Thyroid gland (tissue), 4 donors: ENCODE measurements at regions not wholly inside any gene's neighbourhood (a gene's known extent, or its start where the extent isn't known, plus 50 kb on each side); places are given as distances from the start of the nearest gene placed in this dataset.

ENCODE experiments used
- DNase-seq, 2 donors: peaks; one replicate each; pipeline ENCODE4 v3.0.0-alpha.2; 2019
- H3K27ac ChIP-seq, 3 donors: fragments of 200-600 bp; sonication (generic); 1 replicate in 2 of 3; 2 replicates in 1 of 3; pipeline ENCODE4 v1.5.1; 2016 to 2019; ENCODE audit warnings: mild to moderate bottlenecking in 1 of 3, moderate library complexity in 1 of 3
- H3K27me3 ChIP-seq: fragments of 200-600 bp; sonication (generic); one replicate; pipeline ENCODE4 v1.5.1; 2019
- H3K36me3 ChIP-seq, 2 donors: fragments of 200-600 bp; sonication (generic); one replicate each; pipeline ENCODE4 v1.5.1; 2016 to 2019
- H3K4me1 ChIP-seq, 2 donors: fragments of 200-600 bp; sonication (generic); one replicate each; pipeline ENCODE4 v1.5.1; 2017 to 2019
- H3K4me3 ChIP-seq, 3 donors: fragments of 200-600 bp; sonication (generic); replicated peaks in 1 of 3; 1 replicate in 2 of 3; 2 replicates in 1 of 3; pipeline ENCODE4 v1.5.1; 2016; ENCODE audit warnings: mild to moderate bottlenecking in 1 of 3
- H3K9me3 ChIP-seq: fragments of 200-600 bp; sonication (generic); one replicate; pipeline ENCODE4 v1.5.1; 2017
- CTCF ChIP-seq, 6 experiments: fragments of 200-600 bp in 3 of 6; fragments of 450-650 bp in 3 of 6; sonication (generic) in 3 of 6; IDR thresholded peaks; one replicate each; pipeline ENCODE4 v1.5.1; 2016 to 2019; ENCODE audit warnings: antibody characterized with exemption in 6 of 6, mild to moderate bottlenecking in 2 of 6, inconsistent platforms in 1 of 6, moderate library complexity in 1 of 6
- POLR2A ChIP-seq, 2 donors: fragments of 450-650 bp; IDR thresholded peaks; one replicate each; pipeline ENCODE4 v1.6.1; 2017; ENCODE audit warnings: antibody characterized with exemption in 2 of 2, mild to moderate bottlenecking in 2 of 2, moderate library complexity in 1 of 2
- WGBS, 2 donors: methylation state at CpG; one replicate each; pipeline ENCODE4 v1.1.5; 2017; 5-methylcytosine and 5-hydroxymethylcytosine counted together
- intact Hi-C: fragments of 100-400 bp; cut with DNase I; formaldehyde crosslinking; loops from one replicate; pipeline ENCODE4 v1.15.1; 2023

GRCh38 chr13:110985541-110985940, 70.7 kb upstream of the ANKRD10 start:
- TF ChIP-seq POLR2A (IDR thresholded peaks at IDR 0.05) (no peak), CTCF (IDR thresholded peaks at IDR 0.05) (no peak)
- Histone ChIP-seq H3K4me1 (no peaks in the 10 kb centered on the region), H3K27ac (no peak overlapping the region), H3K36me3 (no peaks in the 10 kb centered on the region), H3K9me3 (no peaks in the 10 kb centered on the region), H3K4me3 (no peak overlapping the region), H3K27me3 (no peaks in the 10 kb centered on the region)
- 49 to 56% methylated on average over 2 of the region's 2 CpGs for WGBS, 2 donors
- DNase-seq: no peak
- intact Hi-C loops: no loop called here

- intact Hi-C loops: no loop called here
- 56 to 73% methylated on average over 3 of the region's 3 CpGs for WGBS, 2 donors
- no peaks in the 10 kb centered on the region for H3K36me3 ChIP-seq
- H3K4me1 ChIP-seq: no peaks in the 10 kb centered on the region
- DNase-seq: no peak
- TF ChIP-seq POLR2A (IDR thresholded peaks at IDR 0.05): no peak
- no peak for TF ChIP-seq CTCF (IDR thresholded peaks at IDR 0.05)
- H3K27me3 ChIP-seq: no peaks in the 10 kb centered on the region
- H3K27ac ChIP-seq: no peak overlapping the region
- H3K9me3 ChIP-seq: no peaks in the 10 kb centered on the region
- H3K4me3 ChIP-seq: no peak overlapping the region
These were observed 69.9 kb upstream of the ANKRD10 start for GRCh38 chr13:110984798-110985197.

DNA sequence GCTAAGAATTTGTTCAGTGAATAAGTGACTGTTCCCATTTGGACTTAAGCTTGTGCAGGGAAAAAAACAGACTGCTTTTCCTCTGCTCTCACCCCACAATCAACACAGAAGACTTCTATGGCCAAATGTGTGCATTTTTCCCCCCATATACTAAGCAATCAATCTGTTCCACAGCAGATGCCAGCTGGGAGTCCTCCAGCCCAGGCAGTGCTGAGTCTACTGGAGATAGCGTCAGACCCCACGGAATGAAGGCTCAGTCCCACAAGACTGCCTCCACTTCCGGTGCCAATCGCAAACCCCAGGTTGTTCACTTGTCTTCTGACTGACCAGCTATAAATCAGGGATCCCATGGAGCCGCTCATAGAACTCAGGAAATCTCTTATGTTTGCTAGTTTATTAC, 69.5 kb upstream of the ANKRD10 start:
- TF ChIP-seq CTCF (IDR thresholded peaks at IDR 0.05): no peak
- no peak for TF ChIP-seq POLR2A (IDR thresholded peaks at IDR 0.05)
- H3K36me3 ChIP-seq: no peaks in the 10 kb centered on the region
- H3K9me3 ChIP-seq: no peaks in the 10 kb centered on the region
- 85 to 86% methylated on average over 5 of the region's 5 CpGs for WGBS, 2 donors
- H3K4me1 ChIP-seq: no peaks in the 10 kb centered on the region
- H3K4me3 ChIP-seq: no peak overlapping the region
- intact Hi-C loops: no loop called here
- DNase-seq: no peak
- no peaks in the 10 kb centered on the region for H3K27me3 ChIP-seq
- no peak overlapping the region for H3K27ac ChIP-seq

DNA sequence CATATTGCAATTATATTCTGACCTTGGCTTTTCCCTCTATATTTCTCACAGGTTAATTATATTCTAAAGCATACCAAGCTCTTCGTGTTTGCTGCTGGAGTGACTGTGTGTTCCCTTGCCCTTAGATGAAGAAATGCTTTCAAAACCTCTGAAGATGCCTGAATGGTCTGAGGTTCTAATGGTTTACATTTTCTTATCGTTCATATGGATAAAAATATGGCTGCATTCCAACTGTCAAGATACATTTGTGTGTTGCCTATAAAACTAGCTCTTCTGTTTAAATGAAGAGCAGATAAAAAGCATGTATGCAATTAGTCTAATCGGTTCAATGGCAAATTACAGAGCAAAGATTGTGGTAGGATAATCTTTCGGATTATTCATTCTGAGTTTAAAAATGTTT, 68.4 kb upstream of the ANKRD10 start:
- intact Hi-C loops: no loop called here
- TF ChIP-seq POLR2A (IDR thresholded peaks at IDR 0.05) (no peak), CTCF (IDR thresholded peaks at IDR 0.05) (no peak)
- H3K4me1 ChIP-seq: no peaks in the 10 kb centered on the region
- H3K27ac ChIP-seq: no peak overlapping the region
- no peak for DNase-seq
- H3K27me3 ChIP-seq: no peaks in the 10 kb centered on the region
- WGBS, 2 donors: 74 to 85% methylated on average over 4 of the region's 4 CpGs
- H3K4me3 ChIP-seq: no peak overlapping the region
- no peaks in the 10 kb centered on the region for H3K9me3 ChIP-seq
- no peaks in the 10 kb centered on the region for H3K36me3 ChIP-seq

DNA sequence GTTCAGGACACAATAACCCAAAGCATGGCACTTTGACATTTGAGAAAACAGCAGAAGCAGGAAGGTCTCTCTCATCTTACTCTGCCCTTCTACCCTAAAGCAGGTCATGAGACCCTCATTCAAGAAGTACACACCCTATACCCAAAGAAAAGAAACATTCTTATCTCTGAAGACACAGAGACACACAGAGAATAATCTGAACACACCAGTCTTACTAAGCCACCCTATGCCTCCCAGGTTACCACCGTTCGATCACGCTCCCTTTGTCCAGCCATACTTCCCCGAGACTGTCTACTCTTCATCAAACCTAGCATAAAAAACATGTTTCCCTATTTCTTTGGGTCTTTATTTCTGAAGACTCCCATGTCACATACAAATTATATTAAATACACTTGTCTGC, 66.5 kb upstream of the ANKRD10 start:
- intact Hi-C loops: no loop called here

More for the DNA sequence above, 66.5 kb upstream of the ANKRD10 start:
- H3K4me1 ChIP-seq: no peaks in the 10 kb centered on the region
- H3K27me3 ChIP-seq: no peaks in the 10 kb centered on the region
- H3K27ac ChIP-seq: no peak overlapping the region
- H3K4me3 ChIP-seq: no peak overlapping the region
- H3K36me3 ChIP-seq: no peaks in the 10 kb centered on the region
- H3K9me3 ChIP-seq: no peaks in the 10 kb centered on the region
- no peak for DNase-seq
- WGBS, 2 donors: 76 to 83% methylated on average over 4 of the region's 4 CpGs
- TF ChIP-seq POLR2A (IDR thresholded peaks at IDR 0.05): no peak
- TF ChIP-seq CTCF (IDR thresholded peaks at IDR 0.05): no peak
